Stimulated activated CD4-positive, alpha-beta T cell treated with anti-CD3 and anti-CD28 coated beads, TNF-alpha, amount 100 ng/mL, for 48 hours (primary cell): ENCODE measurements at regions not wholly inside any gene's neighbourhood (a gene's known extent, or its start where the extent isn't known, plus 50 kb on each side); places are given as distances from the start of the nearest gene placed in this dataset.

Experiments
- DNase-seq, 3 donors: peaks; one replicate each; pipeline ENCODE4 v3.0.0-alpha.2; 2020; ENCODE audit warnings: low read depth in 3 of 3

DNA sequence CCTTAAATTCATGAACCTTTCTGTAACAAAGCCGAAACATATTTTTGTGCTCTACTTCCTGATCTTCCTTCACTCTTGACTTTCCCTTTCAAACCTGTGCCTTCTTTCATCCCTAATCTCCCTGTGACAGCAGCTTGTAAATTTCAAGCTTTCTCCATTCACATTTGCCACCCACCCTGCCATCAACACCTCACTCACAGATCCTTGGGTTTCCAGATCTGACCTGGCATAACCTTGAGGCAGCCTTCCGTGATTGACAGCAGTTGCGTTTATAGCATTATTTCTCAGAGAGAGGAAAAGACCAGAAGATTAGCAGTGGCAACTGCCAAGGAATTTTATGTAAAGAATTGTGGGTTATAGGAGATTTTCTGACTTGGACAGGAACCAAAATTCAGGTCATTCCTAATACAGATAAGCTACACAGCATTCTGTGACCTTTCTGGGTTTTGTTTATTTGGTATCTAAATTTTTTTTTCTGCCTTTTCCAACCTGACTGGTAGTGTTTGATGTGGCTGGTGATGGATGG, 260.0 kb downstream of the NR2F1-AS1 start:
- DNase-seq, result no peak

DNA sequence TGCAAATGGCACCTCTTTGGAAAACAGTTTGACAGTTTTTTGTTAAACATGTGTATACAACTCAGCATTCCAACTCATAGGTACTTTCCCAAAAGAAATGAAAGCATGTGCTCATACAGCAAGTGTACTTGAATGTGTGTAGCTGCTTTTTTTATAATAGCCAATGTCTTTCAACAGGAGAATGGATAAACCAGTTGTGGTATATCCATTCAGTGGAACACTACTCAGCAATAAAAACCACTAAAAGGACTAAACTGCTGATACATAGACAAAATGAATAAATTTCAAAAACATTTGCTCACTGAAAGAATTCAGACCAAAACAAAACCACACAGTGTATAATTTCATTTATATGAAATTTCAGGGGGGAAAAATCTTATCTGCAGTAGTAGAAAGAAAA, 267.3 kb downstream of the NR2F1-AS1 start:
- DNase-seq, result no peak

DNA sequence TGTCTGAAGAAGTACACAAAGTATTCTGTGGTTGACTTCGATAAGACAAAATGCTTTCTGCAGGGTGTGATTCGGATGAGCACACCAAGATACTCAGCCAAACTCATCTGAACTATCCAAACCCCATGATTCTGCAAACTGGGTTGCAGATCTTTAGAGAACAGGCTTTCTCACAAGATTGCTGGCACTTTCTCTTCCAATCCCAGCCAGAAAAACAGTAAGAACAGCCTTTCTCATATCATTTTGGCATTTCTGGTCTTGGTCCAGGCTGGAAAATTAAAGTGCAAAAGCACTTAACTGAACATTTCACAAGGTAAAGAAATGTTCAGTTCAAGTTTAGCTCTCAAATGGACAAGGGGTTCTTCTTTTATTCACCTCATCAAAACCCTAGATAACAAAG, 269.1 kb downstream of the NR2F1-AS1 start:
- DNase-seq, result no peak

- no peak for DNase-seq
Measured at GRCh38 chr5:93307557-93307956, 273.5 kb downstream of the NR2F1-AS1 start.

GRCh38 chr5:93305984-93306383, 275.0 kb downstream of the NR2F1-AS1 start:
- DNase-seq, result no peak

DNA sequence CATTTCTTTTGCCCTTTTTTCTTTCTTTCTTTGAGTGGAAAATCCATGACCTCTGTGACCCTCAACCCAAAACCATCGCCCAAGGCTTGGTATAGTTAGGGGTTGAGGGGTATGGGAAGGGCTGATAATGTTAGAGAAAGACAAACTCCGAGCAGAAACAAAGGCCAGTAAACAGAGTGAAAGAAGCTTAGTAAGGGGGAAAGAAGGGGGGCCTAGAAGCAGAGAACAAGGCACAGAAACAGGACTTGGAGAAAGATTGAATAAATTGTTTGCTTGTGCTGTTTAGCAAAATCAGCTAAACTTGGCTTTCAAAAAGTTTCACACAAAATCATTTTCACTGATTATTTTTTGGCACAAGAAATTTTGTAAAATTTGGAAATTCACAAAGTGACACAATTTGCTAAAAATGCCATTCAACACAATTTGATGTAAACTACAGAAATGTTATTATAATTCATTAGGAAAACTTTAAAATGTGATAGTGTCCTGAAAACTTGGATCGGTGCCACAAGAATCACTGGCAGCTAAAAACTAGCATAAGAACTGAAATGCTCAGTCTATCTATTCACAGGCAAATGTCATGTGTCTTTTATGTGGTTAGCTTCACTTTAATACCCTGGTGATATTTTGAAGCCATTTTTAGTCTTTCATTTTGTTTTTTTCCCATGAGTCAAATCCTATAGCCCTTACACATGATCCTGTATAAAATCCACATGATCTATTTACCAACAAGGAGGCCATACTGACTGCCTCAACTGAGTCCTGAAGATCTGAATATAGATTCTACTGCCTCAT, 276.4 kb downstream of the NR2F1-AS1 start:
- DNase-seq, result no peak

DNA sequence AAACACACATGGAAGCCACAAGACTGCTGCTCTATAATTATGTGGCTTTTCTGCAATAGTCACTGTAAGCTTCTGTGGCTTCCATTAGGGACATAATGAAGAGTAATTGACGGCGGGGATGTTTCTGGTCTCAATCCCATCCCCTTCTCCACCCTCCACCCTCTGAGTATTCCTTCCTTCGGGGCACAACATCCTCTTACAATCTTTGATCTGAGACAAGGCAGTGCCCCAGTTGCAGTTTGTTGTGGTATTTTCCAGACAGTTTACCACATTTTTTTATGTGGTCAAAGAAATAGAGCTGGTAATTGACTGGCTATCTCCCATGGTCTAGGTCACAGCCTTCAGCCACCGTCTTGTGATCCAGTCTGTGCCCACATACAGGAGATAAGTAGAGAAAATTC, 277.7 kb downstream of the NR2F1-AS1 start:
- DNase-seq, result no peak

DNA sequence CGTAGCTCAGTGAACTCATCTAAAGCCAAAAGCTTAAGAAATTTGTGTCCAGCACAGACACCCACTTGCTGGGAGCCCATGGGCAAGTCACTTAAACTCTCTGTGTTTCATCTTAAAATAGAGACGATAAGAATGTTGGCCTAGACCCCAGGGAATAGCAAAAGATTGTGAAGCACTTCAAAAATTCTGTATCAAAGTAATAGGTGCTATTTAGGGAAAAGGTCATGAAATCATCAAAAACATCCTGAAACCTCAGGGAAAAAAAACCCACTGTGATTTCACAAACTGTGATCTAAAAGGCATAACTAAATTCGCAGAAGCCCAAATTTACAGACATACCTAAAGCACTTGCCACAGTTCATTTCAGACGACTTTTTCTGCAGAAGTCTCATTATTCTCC, 278.3 kb downstream of the NR2F1-AS1 start:
- no peak for DNase-seq

DNA sequence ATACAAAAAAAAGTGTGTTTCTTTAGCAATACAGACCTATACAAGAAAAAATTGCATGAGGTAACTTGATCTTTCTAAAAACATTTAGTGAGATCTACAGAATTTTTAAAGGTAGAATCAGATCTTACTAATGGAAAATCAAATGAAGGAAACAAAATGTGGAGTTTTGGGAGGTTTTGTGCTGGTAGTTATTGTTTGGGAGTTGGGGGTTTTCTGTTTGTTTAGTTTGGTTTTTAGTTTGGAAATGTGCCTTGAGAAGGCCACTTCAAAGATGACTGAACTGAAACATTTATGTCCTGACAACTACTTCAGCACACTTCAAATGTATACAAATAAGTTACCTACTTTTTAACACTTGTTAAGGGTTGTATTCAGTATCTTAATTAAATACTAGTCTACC, 280.1 kb downstream of the NR2F1-AS1 start:
- DNase-seq, result no peak

GRCh38 chr5:93300309-93300923, 280.6 kb downstream of the NR2F1-AS1 start:
- DNase-seq, result no peak

GRCh38 chr5:93299681-93300308, 281.2 kb downstream of the NR2F1-AS1 start:
- DNase-seq, result no peak

DNA sequence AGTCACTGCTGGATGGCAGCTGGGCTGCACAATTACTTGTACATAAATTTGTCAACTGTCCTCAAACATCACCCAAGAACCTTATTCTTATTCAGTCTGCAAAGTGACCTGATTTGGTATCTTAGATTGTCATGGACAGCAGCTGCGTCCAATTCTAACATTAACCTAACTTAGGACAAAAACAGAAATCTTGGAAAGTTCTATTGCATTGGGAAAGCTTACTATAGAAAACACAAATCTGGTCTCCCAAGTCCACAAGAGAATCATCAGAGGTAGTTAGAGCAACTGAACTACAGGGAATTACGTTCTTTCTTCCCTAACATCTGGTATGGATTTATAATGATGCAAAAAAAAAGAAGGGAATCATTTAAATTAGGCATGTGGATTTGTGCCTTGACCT, 283.9 kb downstream of the NR2F1-AS1 start:
- no peak for DNase-seq

DNA sequence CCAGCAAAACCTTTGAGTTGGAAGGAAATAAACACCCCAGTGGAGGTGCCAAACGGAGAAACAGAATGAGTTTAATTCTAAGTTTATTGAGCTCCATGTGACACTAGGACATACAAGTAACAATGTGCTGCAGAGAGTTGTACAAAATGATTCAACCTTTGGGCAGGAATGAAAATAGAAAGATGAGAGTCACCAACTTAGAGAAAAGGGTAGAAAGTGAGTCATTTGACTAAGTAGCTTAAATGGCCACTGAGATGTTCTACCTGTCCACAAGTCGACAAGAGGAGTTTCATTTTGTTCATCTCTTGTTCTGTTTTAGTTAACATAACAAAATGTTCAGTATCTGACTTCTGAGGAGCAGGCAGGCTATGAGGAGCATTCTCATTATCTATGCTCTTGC, 284.7 kb downstream of the NR2F1-AS1 start:
- DNase-seq, result no peak

- DNase-seq, result no peak
Measured at GRCh38 chr5:93294996-93295395, 286.0 kb downstream of the NR2F1-AS1 start.

DNA sequence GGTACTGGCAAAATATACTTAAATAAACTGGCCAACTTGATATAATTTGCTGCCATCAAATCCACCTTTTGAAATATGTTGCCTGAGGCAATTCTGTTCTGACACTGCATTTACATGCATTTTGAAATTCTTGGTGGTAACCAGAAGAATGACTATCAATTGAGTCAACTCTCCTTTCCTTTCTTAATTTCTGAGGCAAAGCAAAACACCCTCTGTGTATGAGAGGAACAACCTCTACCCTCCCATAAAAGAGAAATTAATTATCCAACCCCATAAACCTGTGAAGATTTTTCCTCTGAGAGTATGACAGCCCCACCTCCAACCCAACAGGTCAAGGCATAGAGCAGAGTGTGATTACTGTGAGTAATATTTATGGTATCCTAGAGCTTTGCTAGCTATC, 286.8 kb downstream of the NR2F1-AS1 start:
- DNase-seq, result no peak

- no peak for DNase-seq
Measured at GRCh38 chr5:93289942-93290341, 291.1 kb downstream of the NR2F1-AS1 start.

DNA sequence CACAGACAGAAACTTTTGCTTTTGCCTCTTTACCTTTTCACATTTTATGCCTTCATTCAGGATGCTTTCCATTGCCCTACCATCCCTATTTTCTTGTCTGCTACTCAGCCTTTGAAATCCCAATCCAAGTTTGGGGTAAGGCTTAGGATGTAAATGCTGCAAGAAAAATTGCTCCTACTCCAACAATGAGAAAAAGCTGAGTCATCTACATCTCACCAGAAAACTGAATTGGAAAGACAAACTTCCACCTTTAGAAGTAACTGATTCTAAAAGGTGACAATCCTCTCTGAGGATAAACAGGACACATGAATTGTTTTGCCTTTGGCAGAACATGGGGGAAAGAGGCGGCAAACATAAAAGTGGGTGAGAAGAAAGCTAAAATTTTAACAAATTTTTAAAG, 295.6 kb downstream of the NR2F1-AS1 start:
- DNase-seq, result no peak

DNA sequence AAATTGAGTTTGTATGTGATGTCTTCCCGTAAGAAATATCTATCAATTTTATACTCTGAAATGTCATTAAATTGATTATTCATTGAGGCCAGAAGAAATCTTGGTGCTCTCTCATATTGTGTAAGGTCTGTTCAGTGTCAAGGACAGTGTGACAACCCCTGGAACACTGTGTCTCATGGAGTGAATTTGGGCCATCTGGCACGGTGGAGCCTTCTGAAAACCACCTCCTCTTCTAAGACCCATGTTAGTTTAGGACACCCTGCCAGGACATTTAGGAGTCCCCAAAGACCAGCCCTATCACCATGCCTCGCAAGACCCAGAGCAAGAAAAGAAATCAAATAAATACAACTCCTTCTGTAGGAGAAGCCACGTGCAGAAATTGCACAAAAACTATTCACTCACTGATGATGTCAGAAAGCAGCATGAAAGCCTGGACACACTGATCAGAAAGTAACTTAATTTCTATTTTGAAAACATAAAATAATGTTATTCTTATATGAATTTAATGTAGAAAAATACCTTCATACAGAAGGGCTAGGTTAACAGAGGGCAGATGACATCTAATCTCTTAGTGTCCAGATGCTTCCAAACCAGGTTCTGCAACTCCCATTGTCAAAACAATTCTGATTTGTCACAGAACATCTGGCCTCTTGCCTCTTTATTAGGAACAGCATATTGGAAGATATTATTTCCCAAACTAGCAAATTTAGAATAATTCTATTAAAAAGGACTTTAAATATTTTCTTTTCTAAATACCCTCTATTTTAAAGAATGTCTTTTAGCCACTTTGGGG, 298.8 kb downstream of the NR2F1-AS1 start:
- DNase-seq, result no peak

- no peak for DNase-seq
Measured at GRCh38 chr5:93280518-93280917, 300.5 kb downstream of the NR2F1-AS1 start.

- DNase-seq, result no peak
Measured at GRCh38 chr5:93279296-93279963, 301.6 kb downstream of the NR2F1-AS1 start.

DNA sequence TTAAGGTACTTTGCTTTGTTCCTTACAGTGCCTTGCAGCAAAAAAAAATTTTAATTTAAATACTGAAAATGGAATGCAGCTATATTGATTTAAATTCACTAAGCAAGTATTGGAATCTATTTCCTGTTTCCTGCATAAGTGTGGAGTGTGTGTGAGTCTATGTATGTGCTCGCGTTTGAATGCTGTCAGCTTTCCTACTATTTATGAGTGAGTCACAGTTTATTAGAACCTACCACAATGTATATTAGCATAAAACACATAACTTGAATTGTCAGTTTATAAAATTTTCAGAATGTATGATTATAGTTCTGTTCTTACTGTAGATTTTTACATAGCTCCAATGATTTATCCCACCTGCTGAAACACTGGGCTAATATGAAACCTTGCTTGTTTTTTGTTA, 302.1 kb downstream of the NR2F1-AS1 start:
- no peak for DNase-seq

DNA sequence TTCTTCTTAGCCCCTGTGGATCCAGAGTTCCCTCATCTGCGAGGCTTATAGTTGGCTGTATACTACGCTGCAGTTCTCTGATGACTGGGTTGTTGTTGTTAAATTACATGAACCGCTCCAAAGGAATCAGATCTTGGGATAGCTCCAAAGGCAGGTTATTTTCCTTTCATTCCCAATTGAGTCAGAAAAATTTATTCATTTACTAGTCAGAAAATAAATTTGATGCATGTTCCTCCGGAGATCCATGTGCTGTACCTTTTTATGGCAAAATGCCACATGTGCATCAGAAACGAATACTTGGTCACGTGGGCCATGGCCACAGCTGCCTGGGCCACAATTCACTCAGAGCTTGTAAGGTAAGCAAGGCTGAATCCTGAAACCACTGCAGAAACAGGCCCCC, 304.0 kb downstream of the NR2F1-AS1 start:
- DNase-seq, result no peak
